ENCODE measurements at regions not wholly inside any gene's neighbourhood (a gene's known extent, or its start where the extent isn't known, plus 50 kb on each side); places are given as distances from the start of the nearest gene placed in this dataset.

- no peak for DNase-seq
These were observed 553.9 kb downstream of the ZNF804A start for GRCh38 chr2:185152186-185152585.

GRCh38 chr2:185161701-185162100 is 563.4 kb downstream of the ZNF804A start:
- DNase-seq: no peak

- DNase-seq: no peak
These were observed 564.3 kb upstream of the FSIP2 start for GRCh38 chr2:185174353-185174752.

GRCh38 chr2:185179743-185180142 is 558.9 kb upstream of the FSIP2 start:
- no peak for DNase-seq

- DNase-seq: no peak
These were observed 556.7 kb upstream of the FSIP2 start for GRCh38 chr2:185181901-185182300.

- no peak for DNase-seq
These were observed 553.6 kb upstream of the FSIP2 start for GRCh38 chr2:185185044-185185443.

GRCh38 chr2:185187421-185187820 is 551.2 kb upstream of the FSIP2 start:
- no peak for DNase-seq

GRCh38 chr2:185188656-185189055 is 549.9 kb upstream of the FSIP2 start:
- no peak for DNase-seq

- DNase-seq: no peak
These were observed 537.5 kb upstream of the FSIP2 start for GRCh38 chr2:185201063-185201462.

- no peak for DNase-seq
These were observed 536.2 kb upstream of the FSIP2 start for GRCh38 chr2:185202381-185202780.

- no peak for DNase-seq
These were observed 535.6 kb upstream of the FSIP2 start for GRCh38 chr2:185202945-185203528.

- DNase-seq: no peak
These were observed 530.3 kb upstream of the FSIP2 start for GRCh38 chr2:185208261-185208660.

- DNase-seq: no peak
These were observed 523.1 kb upstream of the FSIP2 start for GRCh38 chr2:185215497-185215896.

GRCh38 chr2:185219981-185220380 is 518.6 kb upstream of the FSIP2 start:
- DNase-seq: no peak

GRCh38 chr2:185222311-185222710 is 516.3 kb upstream of the FSIP2 start:
- DNase-seq: no peak

- no peak for DNase-seq
These were observed 511.2 kb upstream of the FSIP2 start for GRCh38 chr2:185227391-185227790.

- DNase-seq: no peak
These were observed 499.1 kb upstream of the FSIP2 start for GRCh38 chr2:185239491-185239890.

- no peak for DNase-seq
These were observed 497.8 kb upstream of the FSIP2 start for GRCh38 chr2:185240796-185241195.

- DNase-seq: no peak
These were observed 497.0 kb upstream of the FSIP2 start for GRCh38 chr2:185241556-185241955.

GRCh38 chr2:185242462-185242861 is 496.1 kb upstream of the FSIP2 start:
- DNase-seq: no peak

GRCh38 chr2:185245216-185245615 is 493.4 kb upstream of the FSIP2 start:
- no peak for DNase-seq

GRCh38 chr2:185245806-185246205 is 492.8 kb upstream of the FSIP2 start:
- DNase-seq: no peak

- DNase-seq: no peak
These were observed 491.9 kb upstream of the FSIP2 start for GRCh38 chr2:185246717-185247116.

GRCh38 chr2:185255566-185255965 is 483.0 kb upstream of the FSIP2 start:
- DNase-seq: no peak

GRCh38 chr2:185265747-185266146 is 472.9 kb upstream of the FSIP2 start:
- DNase-seq: no peak

GRCh38 chr2:185268651-185269050 is 470.0 kb upstream of the FSIP2 start:
- no peak for DNase-seq
